HL-60 (cell line): ENCODE measurements at regions not wholly inside any gene's neighbourhood (a gene's known extent, or its start where the extent isn't known, plus 50 kb on each side); places are given as distances from the start of the nearest gene placed in this dataset.

Source experiments
- CTCF ChIP-seq: IDR thresholded peaks from one replicate; pipeline ENCODE4 v1.5.1; 2011; ENCODE audit warnings: low read length, control low read depth, inconsistent platforms; ENCODE audit not compliant: insufficient read depth
- POLR2AphosphoS5 ChIP-seq: IDR thresholded peaks from 2 replicates; pipeline ENCODE4 v1.6.1; 2012; ENCODE audit warnings: low read depth

- TF ChIP-seq CTCF, result no peak
- TF ChIP-seq POLR2AphosphoS5, result no peak
Measured at GRCh38 chr13:62173958-62174357, 758.3 kb upstream of the PCDH20 start.
